H1 (cell line): ENCODE measurements at regions not wholly inside any gene's neighbourhood (a gene's known extent, or its start where the extent isn't known, plus 50 kb on each side); places are given as distances from the start of the nearest gene placed in this dataset.

Experiments used
- RNF2 ChIP-seq: fragments of 200-900, 300-1000 bp; sonication (generic); IDR thresholded peaks from 2 replicates; pipeline ENCODE4 v1.7.1; 2016; ENCODE audit warnings: borderline replicate concordance, low read depth, mild to moderate bottlenecking, antibody characterized with exemption, low read length; ENCODE audit not compliant: poor library complexity, severe bottlenecking; ENCODE audit errors: missing control alignments
- YY1 ChIP-seq: IDR thresholded peaks from 2 replicates; pipeline ENCODE4 v1.6.1; 2011; ENCODE audit warnings: low read depth, mild to moderate bottlenecking, low read length
- TF ChIP-seq, protein P1 (sequence below): IDR thresholded peaks from 2 replicates; pipeline ENCODE4 v1.6.1; 2012; ENCODE audit warnings: inconsistent platforms

DNA sequence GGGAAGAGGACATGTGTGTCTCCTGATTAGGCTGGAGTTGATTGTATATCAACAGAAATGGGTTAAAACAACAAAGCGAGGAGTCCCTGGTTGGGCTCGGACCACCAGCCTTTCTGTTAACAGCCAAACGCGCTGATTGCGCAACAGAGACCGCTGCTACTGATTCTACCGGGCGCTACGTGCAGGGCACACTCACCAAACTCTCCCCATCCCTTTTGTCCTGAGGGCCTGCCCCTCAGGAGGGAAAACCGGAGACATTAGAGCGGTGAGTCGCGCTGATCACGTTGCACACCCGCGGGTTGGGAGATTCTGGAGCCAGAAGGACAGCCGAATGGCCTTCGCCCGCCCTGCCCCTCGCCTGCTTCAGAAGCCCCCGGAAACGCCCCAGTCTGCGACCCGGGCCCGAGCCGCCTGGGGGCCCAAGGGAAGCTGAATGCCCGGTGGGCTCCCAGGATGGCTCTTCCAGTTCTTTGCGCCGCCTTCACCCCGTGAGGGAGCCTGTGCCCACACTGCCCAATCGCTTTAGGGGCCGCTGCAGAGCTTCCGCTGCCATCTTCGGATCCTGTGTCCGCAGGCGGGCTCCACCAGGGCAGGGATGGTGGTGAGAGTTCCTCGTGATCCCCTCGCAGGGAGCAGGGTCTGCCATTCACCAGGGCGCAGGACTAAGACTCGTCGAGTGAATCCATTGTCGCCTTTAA lies 165.4 kb upstream of the NBPF11 start (continued):
- TF ChIP-seq, protein P1, sequence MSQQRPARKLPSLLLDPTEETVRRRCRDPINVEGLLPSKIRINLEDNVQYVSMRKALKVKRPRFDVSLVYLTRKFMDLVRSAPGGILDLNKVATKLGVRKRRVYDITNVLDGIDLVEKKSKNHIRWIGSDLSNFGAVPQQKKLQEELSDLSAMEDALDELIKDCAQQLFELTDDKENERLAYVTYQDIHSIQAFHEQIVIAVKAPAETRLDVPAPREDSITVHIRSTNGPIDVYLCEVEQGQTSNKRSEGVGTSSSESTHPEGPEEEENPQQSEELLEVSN, result peak; percentile 20
- peak; percentile 9 for TF ChIP-seq RNF2
- TF ChIP-seq YY1, result 0 out of 2 replicates have a peak, but pooled peaks have one; percentile 29
